Stimulated activated naive CD8-positive, alpha-beta T cell treated with anti-CD3 and anti-CD28 coated beads, Interleukin-15, Interleukin-2, amounts not matched to agents 100 U/mL and 50 U/mL, for 24 hours (primary cell): ENCODE measurements at regions not wholly inside any gene's neighbourhood (a gene's known extent, or its start where the extent isn't known, plus 50 kb on each side); places are given as distances from the start of the nearest gene placed in this dataset.
A peak's percentile ranks its signal among the peaks of the same experiment; 100 is the strongest.

Source experiments
- ATAC-seq: fragments of 150-1000 bp; cut with Tn5 transposase; one replicate; pipeline ENCODE4 v1.10.0; 2021
- DNase-seq: peaks from one replicate; pipeline ENCODE4 v3.0.0; 2021

DNA sequence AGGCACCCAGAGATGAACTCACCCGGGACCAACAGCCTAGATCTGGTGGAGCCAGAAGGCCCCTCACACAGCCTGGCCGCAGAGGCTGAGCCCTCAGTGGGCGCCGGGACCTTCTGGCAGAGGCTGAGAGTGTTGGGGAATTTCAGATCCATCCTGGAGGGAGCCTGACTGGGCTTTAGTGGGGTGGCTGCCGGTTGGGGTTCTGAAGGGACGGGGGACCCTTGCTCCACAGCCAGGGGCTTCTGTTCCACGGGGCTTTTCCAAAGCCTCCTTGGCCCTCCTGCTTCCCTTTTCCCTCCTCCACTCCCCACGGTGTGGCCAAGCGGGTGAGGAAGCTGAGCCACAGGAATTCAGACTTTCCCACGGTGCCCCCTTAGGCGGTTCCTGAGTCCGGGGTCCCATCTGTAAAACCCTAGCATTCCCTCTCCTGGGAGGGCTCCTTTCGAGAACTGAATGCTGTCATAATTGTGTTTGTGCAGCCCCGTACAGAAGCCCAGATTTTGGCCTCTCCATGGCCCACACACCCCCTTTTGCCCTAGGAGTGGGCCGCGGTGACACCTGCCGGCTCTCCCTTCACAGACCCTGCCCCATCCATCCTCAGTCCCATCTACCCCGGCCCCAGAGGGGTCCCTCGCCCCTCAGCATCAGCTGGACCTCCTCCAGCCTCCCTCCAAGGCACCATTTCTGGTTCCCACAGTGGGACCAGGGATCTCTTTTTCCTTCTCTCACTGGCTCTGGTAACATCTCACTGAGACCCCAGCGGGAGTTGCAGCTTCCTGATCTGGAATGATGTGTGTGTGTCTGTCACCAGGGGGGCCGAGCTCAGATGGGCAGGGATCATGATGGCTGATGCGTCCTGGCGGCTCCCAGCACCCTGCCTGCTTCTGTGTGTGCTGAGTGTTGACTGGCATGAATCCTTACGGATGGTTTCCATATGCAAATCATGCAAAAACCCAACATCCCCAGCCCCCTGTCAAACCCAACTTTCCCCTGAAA, 1048.4 kb downstream of the TBC1D22A start:
- DNase-seq, result no peak

DNA sequence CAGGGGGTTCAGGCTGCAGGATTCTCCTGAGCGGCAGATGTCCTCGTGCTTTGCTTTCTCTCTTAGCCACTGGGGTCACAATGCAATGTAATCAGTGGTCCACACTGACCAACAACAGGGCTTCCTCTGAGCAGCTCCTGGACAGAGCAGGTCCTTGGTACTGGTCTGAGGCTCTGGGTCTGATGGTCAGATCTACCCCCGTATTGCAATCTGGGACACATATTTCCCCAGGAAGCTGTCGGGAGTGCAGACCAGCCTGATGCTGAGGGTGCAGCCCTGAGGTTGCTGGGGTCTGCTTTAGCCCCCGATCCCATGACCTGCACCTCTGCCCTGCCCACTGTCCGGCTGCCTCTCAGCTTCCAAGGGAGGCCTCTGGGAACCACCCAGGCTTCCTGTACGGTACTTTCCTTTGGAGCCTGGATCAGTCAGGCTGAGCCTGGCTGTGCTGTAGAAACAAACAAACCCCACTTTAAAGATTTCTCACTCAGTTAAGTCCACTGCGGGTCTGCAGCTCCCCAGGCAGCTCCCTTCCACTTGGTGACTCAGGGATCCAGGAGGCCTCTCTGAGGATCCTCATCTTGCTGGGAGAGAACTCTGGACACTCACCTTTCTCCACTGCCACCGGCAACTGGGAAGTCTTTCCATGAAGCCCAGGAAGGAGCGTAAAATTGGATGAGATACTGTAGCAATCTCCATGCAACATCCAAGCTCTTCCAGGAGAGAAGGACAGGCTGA, 1046.6 kb downstream of the TBC1D22A start:
- DNase-seq, result no peak

More for the DNA sequence above, 1048.4 kb downstream of the TBC1D22A start:
- ATAC-seq, result no peak

GRCh38 chr22:47808236-47808635, 1045.8 kb downstream of the TBC1D22A start:
- no peak for DNase-seq
- ATAC-seq, result no peak

More for the DNA sequence above, 1046.6 kb downstream of the TBC1D22A start:
- ATAC-seq, result peak; percentile 14

DNA sequence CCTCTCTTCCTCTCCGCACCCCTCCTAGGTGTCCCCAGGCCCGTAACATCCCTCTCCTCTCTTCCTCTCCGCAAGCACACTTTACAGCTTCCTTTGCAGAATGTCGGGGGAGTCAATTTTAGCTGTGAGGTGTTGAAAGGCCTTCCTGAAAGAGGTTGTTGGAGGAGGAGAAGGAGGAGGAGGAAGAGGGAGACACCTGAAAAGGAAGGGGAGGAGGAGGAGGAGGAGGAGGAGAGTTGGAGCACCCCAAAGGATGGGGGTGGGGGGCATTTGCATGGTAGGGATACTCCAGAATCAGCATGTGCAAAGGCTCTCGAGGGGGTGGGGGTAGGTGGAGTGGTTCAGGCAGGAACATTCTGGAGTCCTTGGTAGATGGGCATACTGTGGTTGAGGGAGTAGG, 1045.1 kb downstream of the TBC1D22A start:
- ATAC-seq (no peak), DNase-seq (no peak)

DNA sequence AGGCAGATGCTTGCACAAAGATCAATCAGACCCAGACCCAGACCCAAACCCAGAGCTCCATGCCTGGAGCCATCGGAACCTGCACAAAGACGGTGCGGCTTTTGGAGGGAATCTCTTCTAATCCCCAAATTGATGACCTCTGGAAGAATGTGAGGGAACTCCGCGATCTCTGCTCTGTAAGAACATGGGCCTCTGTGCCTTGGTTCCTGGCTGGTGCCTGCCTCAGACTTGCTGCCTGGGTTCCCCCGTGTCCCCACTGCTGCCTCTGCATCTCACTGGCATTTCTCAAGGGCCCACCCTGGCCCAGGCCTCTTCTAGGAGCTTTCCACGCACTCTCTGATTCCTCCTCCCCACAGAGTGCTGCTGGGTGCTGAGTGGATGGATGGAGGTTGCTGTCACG, 1044.4 kb downstream of the TBC1D22A start:
- ATAC-seq (no peak), DNase-seq (no peak)

DNA sequence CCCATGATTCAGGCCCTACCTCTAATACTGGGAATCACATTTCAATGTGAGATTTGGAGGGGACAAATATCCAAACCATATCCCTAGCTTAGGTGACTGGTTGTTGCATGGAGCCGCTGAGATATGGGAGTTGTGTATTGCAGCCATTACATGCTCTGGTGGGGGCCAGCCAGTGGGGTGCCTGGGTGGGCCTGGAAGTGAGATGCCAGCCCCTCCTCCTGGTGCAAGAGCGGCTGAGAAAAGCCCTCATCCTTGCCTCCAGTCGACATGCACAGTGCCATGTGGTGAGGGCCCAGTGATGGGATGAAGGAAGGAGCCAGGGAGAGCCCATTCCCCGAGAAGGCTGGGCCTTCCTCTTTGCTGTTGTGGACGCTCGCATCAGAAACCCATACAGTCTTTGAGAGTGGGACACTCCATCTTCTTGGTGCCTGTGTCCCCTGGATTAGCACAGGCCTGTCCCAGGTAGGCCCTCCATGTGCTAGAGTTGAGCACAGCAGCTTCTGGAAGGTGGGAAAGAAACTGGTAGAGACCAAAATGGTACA, 1043.0 kb downstream of the TBC1D22A start:
- ATAC-seq, result no peak

GRCh38 chr22:47804281-47804680, 1041.8 kb downstream of the TBC1D22A start:
- no peak for DNase-seq
- no peak for ATAC-seq

More for the DNA sequence above, 1043.0 kb downstream of the TBC1D22A start:
- DNase-seq, result no peak

- DNase-seq, result no peak
- ATAC-seq, result no peak
Observed at GRCh38 chr22:47802421-47802820, 1040.0 kb downstream of the TBC1D22A start.

- DNase-seq (no peak), ATAC-seq (no peak)
Observed at GRCh38 chr22:47801541-47802245, 1039.2 kb downstream of the TBC1D22A start.

GRCh38 chr22:47798229-47798628, 1035.8 kb downstream of the TBC1D22A start:
- DNase-seq (no peak), ATAC-seq (no peak)

DNA sequence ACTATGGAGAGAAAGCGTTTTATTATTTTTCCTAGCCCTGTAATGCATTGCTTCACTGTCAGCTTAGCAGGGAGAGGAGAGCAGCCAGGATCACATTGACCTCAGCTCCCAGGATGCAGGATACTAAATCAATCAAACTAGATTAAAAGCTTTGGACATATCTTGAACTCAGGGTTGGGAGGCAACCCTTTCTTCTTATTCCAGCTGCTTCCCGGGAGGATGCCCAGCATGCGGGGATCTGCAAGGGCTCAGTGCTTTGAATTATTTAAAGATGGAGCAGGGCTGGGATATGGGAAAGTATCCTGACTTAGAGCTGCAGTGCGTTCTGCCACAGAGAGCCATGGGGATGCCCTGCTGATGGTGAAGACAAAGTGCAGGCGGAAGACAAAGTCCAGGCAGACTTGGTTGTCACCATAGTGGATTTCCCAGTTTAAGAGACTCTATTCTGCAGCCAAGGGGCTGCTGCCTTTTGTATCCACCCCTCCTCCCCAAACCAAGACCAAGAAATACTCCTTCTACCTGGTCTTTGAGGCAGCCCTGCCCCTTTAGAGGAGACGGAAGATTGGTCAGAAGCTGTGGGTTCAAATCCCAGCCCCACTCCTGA, 1035.0 kb downstream of the TBC1D22A start:
- ATAC-seq (no peak), DNase-seq (no peak)

- DNase-seq (no peak), ATAC-seq (no peak)
Observed at GRCh38 chr22:47796128-47796908, 1033.9 kb downstream of the TBC1D22A start.

- ATAC-seq, result no peak
- no peak for DNase-seq
Observed at GRCh38 chr22:47795477-47796127, 1033.2 kb downstream of the TBC1D22A start.

GRCh38 chr22:47794851-47795250, 1032.4 kb downstream of the TBC1D22A start:
- ATAC-seq (no peak), DNase-seq (no peak)

GRCh38 chr22:47793304-47794101, 1031.1 kb downstream of the TBC1D22A start:
- DNase-seq, result no peak
- no peak for ATAC-seq

- DNase-seq (no peak), ATAC-seq (no peak)
Observed at GRCh38 chr22:47789171-47789570, 1026.7 kb downstream of the TBC1D22A start.

GRCh38 chr22:47788461-47788860, 1026.0 kb downstream of the TBC1D22A start:
- ATAC-seq, result no peak
- DNase-seq, result no peak

DNA sequence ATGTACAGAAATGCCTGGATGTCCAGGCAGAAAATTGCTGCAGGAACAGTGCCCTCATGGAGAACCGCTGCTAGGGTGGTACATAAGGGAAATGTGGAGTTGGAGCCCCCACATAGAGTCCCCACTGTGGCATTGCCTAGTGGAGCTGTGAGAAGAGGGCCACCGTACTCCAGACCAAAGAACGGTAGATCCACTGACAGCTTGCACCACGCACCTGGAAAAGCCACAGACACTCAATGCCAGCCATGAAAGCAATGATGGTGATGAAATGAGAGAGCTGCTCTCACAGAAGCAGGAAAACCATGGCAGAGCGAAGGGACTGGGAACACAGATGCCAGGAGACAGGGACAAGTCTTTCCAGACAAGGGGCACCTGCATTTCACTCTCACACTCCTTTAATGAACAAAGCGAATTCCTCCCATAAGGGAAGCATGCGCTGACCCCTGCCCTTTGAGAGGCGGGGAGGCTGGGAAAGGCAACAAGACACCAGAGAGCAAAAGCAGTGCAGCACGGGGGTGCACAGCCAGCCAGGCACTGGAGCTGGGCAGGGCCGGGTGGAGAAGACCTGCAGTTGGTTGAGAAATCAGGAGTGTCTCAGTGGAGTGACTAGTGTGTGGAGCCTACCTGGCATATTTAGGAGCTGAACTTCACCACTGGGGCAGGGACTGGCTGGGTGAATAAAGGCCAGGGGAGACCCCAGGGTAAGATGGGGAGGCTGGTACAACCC, 1025.2 kb downstream of the TBC1D22A start:
- no peak for ATAC-seq
- DNase-seq, result no peak
